ENCODE measurements at regions not wholly inside any gene's neighbourhood (a gene's known extent, or its start where the extent isn't known, plus 50 kb on each side); places are given as distances from the start of the nearest gene placed in this dataset.

- H3K79me2 ChIP-seq (ENCODE audit: insufficient read depth, low read length), result no peaks in the 10 kb centered on the region
- no peaks in the 10 kb centered on the region for H3K9me3 ChIP-seq (ENCODE audit: insufficient read depth, low read depth, low read length)
- H3K27me3 ChIP-seq (ENCODE audit: insufficient read depth, low read length, poor library complexity, severe bottlenecking), result no peaks in the 10 kb centered on the region
- no peaks in the 10 kb centered on the region for H3K9me2 ChIP-seq (replicated peaks; ENCODE audit: low read depth, low read length)
- H3K4me2 ChIP-seq (ENCODE audit: low read depth, low read length, poor library complexity, severe bottlenecking), result no peak overlapping the region
- no peaks in the 10 kb centered on the region for H3K36me3 ChIP-seq (ENCODE audit: insufficient read depth, low read length)
- no peaks in the 10 kb centered on the region for H3F3A ChIP-seq (ENCODE audit: low read depth)
- TF ChIP-seq CTCF (conservative IDR thresholded peaks at IDR 0.05; ENCODE audit: low read length) (no peak), EZH2phosphoT487 (IDR thresholded peaks at IDR 0.05; ENCODE audit: borderline replicate concordance) (no peak)
- H2AFZ ChIP-seq (ENCODE audit: low read length), result no peak overlapping the region
- H3K9ac ChIP-seq (ENCODE audit: low read depth, low read length, poor library complexity, severe bottlenecking), result no peak overlapping the region
- H3K4me1 ChIP-seq (ENCODE audit: insufficient read depth, low read length, poor library complexity, severe bottlenecking), result no peaks in the 10 kb centered on the region
- no peak overlapping the region for H3K4me3 ChIP-seq (ENCODE audit: low read length, poor library complexity, severe bottlenecking)
- no peaks in the 10 kb centered on the region for H4K20me1 ChIP-seq (ENCODE audit: insufficient read depth, low read length, poor library complexity, severe bottlenecking)
Measured at GRCh38 chr18:25560369-25560768, 208.4 kb upstream of the ZNF521 start.

- no peaks in the 10 kb centered on the region for H4K20me1 ChIP-seq (ENCODE audit: insufficient read depth, low read length, poor library complexity, severe bottlenecking)
- no peaks in the 10 kb centered on the region for H3F3A ChIP-seq (ENCODE audit: low read depth)
- H3K27me3 ChIP-seq (ENCODE audit: insufficient read depth, low read length, poor library complexity, severe bottlenecking), result no peaks in the 10 kb centered on the region
- no peaks in the 10 kb centered on the region for H3K36me3 ChIP-seq (ENCODE audit: insufficient read depth, low read length)
- H3K4me3 ChIP-seq (ENCODE audit: low read length, poor library complexity, severe bottlenecking), result no peak overlapping the region
- no peaks in the 10 kb centered on the region for H3K4me1 ChIP-seq (ENCODE audit: insufficient read depth, low read length, poor library complexity, severe bottlenecking)
- no peak overlapping the region for H2AFZ ChIP-seq (ENCODE audit: low read length)
- no peaks in the 10 kb centered on the region for H3K9me2 ChIP-seq (replicated peaks; ENCODE audit: low read depth, low read length)
- H3K9me3 ChIP-seq (ENCODE audit: insufficient read depth, low read depth, low read length), result no peaks in the 10 kb centered on the region
- TF ChIP-seq CTCF (conservative IDR thresholded peaks at IDR 0.05; ENCODE audit: low read length), result no peak
- no peak for TF ChIP-seq EZH2phosphoT487 (IDR thresholded peaks at IDR 0.05; ENCODE audit: borderline replicate concordance)
- H3K79me2 ChIP-seq (ENCODE audit: insufficient read depth, low read length), result no peaks in the 10 kb centered on the region
- H3K9ac ChIP-seq (ENCODE audit: low read depth, low read length, poor library complexity, severe bottlenecking), result no peak overlapping the region
- no peak overlapping the region for H3K4me2 ChIP-seq (ENCODE audit: low read depth, low read length, poor library complexity, severe bottlenecking)
Measured at GRCh38 chr18:25557011-25557410, 205.0 kb upstream of the ZNF521 start.

GRCh38 chr18:25553631-25554263, 201.8 kb upstream of the ZNF521 start:
- Histone ChIP-seq H2AFZ (ENCODE audit: low read length) (no peak overlapping the region), H3K79me2 (ENCODE audit: insufficient read depth, low read length) (no peaks in the 10 kb centered on the region), H3K4me2 (ENCODE audit: low read depth, low read length, poor library complexity, severe bottlenecking) (no peak overlapping the region), H3K9me2 (replicated peaks; ENCODE audit: low read depth, low read length) (no peaks in the 10 kb centered on the region), H3K36me3 (ENCODE audit: insufficient read depth, low read length) (no peaks in the 10 kb centered on the region), H3K9me3 (ENCODE audit: insufficient read depth, low read depth, low read length) (no peaks in the 10 kb centered on the region), H4K20me1 (ENCODE audit: insufficient read depth, low read length, poor library complexity, severe bottlenecking) (no peaks in the 10 kb centered on the region), H3K4me1 (ENCODE audit: insufficient read depth, low read length, poor library complexity, severe bottlenecking) (no peaks in the 10 kb centered on the region), H3K27me3 (ENCODE audit: insufficient read depth, low read length, poor library complexity, severe bottlenecking) (no peaks in the 10 kb centered on the region), H3K4me3 (ENCODE audit: low read length, poor library complexity, severe bottlenecking) (no peak overlapping the region), H3F3A (ENCODE audit: low read depth) (no peaks in the 10 kb centered on the region), H3K9ac (ENCODE audit: low read depth, low read length, poor library complexity, severe bottlenecking) (no peak overlapping the region)
- TF ChIP-seq CTCF (conservative IDR thresholded peaks at IDR 0.05; ENCODE audit: low read length) (no peak), EZH2phosphoT487 (IDR thresholded peaks at IDR 0.05; ENCODE audit: borderline replicate concordance) (no peak)

Data from Loucy (cell line).